ENCODE measurements at regions not wholly inside any gene's neighbourhood (a gene's known extent, or its start where the extent isn't known, plus 50 kb on each side); places are given as distances from the start of the nearest gene placed in this dataset.
"Not testable (repeated sequence)": the region's sequence is repeated elsewhere in the genome, so short reads cannot be mapped to it uniquely, and the experiment has no call there.

- no peak for DNase-seq (ENCODE audit: low read depth in 2 of 2)
Measured at GRCh38 chr9:80775971-80776370, 913.4 kb downstream of the TLE1 start.

GRCh38 chr9:80775530-80775929 lies 913.8 kb downstream of the TLE1 start:
- DNase-seq (ENCODE audit: low read depth in 2 of 2) = no peak

GRCh38 chr9:80771555-80772347 lies 917.6 kb downstream of the TLE1 start:
- DNase-seq (ENCODE audit: low read depth in 2 of 2) = no peak

- DNase-seq (ENCODE audit: low read depth in 2 of 2) = no peak
Measured at GRCh38 chr9:80763536-80763935, 925.8 kb downstream of the TLE1 start.

- no peak for DNase-seq (ENCODE audit: low read depth in 2 of 2)
Measured at GRCh38 chr9:80755586-80755985, 933.8 kb downstream of the TLE1 start.

GRCh38 chr9:80747056-80747455 lies 942.3 kb downstream of the TLE1 start:
- DNase-seq (ENCODE audit: low read depth in 2 of 2) = not testable (repeated sequence)

- no peak for DNase-seq (ENCODE audit: low read depth in 2 of 2)
Measured at GRCh38 chr9:80732506-80732905, 956.8 kb downstream of the TLE1 start.

- DNase-seq (ENCODE audit: low read depth in 2 of 2) = no peak
Measured at GRCh38 chr9:80720579-80720978, 968.8 kb downstream of the TLE1 start.

- no peak for DNase-seq (ENCODE audit: low read depth in 2 of 2)
Measured at GRCh38 chr9:80707120-80707519, 982.2 kb downstream of the TLE1 start.

- no peak for DNase-seq (ENCODE audit: low read depth in 2 of 2)
Measured at GRCh38 chr9:80701061-80701460, 988.3 kb downstream of the TLE1 start.

- DNase-seq (ENCODE audit: low read depth in 2 of 2) = no peak
Measured at GRCh38 chr9:80699511-80699998, 989.8 kb downstream of the TLE1 start.

- no peak for DNase-seq (ENCODE audit: low read depth in 2 of 2)
Measured at GRCh38 chr9:80698725-80699410, 990.5 kb downstream of the TLE1 start.

GRCh38 chr9:80692751-80693150 lies 996.6 kb downstream of the TLE1 start:
- DNase-seq (ENCODE audit: low read depth in 2 of 2) = no peak

GRCh38 chr9:80691229-80691628 lies 998.1 kb downstream of the TLE1 start:
- no peak for DNase-seq (ENCODE audit: low read depth in 2 of 2)

- no peak for DNase-seq (ENCODE audit: low read depth in 2 of 2)
Measured at GRCh38 chr9:80690349-80690939, 998.9 kb downstream of the TLE1 start.

GRCh38 chr9:80679916-80680315 lies 1009.4 kb downstream of the TLE1 start:
- no peak for DNase-seq (ENCODE audit: low read depth in 2 of 2)

- no peak for DNase-seq (ENCODE audit: low read depth in 2 of 2)
Measured at GRCh38 chr9:80678906-80679305, 1010.4 kb downstream of the TLE1 start.

- DNase-seq (ENCODE audit: low read depth in 2 of 2) = no peak
Measured at GRCh38 chr9:80673496-80673895, 1015.9 kb downstream of the TLE1 start.

- no peak for DNase-seq (ENCODE audit: low read depth in 2 of 2)
Measured at GRCh38 chr9:80665479-80665878, 1023.9 kb downstream of the TLE1 start.

GRCh38 chr9:80664327-80665210 lies 1024.8 kb downstream of the TLE1 start:
- no peak for DNase-seq (ENCODE audit: low read depth in 2 of 2)

- not testable (repeated sequence) for DNase-seq (ENCODE audit: low read depth in 2 of 2)
Measured at GRCh38 chr9:80659751-80660150, 1029.6 kb downstream of the TLE1 start.

GRCh38 chr9:80651044-80651443 lies 1038.3 kb downstream of the TLE1 start:
- no peak for DNase-seq (ENCODE audit: low read depth in 2 of 2)

Data from stimulated activated CD4-positive, alpha-beta T cell treated with anti-CD3 and anti-CD28 coated beads, Interleukin-1b, Interleukin-23, amount 100 ng/mL, for 4 hours (primary cell).